HCT116 (cell line): ENCODE measurements at regions not wholly inside any gene's neighbourhood (a gene's known extent, or its start where the extent isn't known, plus 50 kb on each side); places are given as distances from the start of the nearest gene placed in this dataset.

Experiments
- ATAC-seq: fragments of 200-7000 bp; cut with Tn5 transposase; 2 replicates; pipeline ENCODE4 v1.9.1; 2020; ENCODE audit warnings: mild to moderate bottlenecking, moderate library complexity
- BruUV-seq: library from RNA; stranded (reverse); fragments of 400-500 nt; replicated peaks from 2 replicates; lab custom pipeline; 2021; lab: Mats Ljungman, UMichigan
- CTCF ChIA-PET: fragments of 300-600 bp; sonication (Branson Sonifier 250); formaldehyde crosslinking; loops from one replicate; lab custom pipeline; 2021; ENCODE audit warnings: antibody characterized with exemption; lab: Charles Lee
- POLR2A ChIA-PET: fragments of 300-600, 350-600 bp; sonication (Branson Sonifier 250); formaldehyde crosslinking; loops from one replicate; lab custom pipeline; 2021; ENCODE audit warnings: antibody characterized with exemption; lab: Charles Lee
- RAD21 ChIA-PET, 2 experiments: fragments of 300-600 bp; sonication (Branson Sonifier 250); formaldehyde crosslinking; loops; one replicate each; lab custom pipeline; 2023; ENCODE audit warnings: low total read pairs in 2 of 2; ENCODE audit not compliant: uncharacterized antibody in 2 of 2, unreplicated experiment in 2 of 2, low non-redundant PET in 1 of 2; lab: Charles Lee
- DNase-seq: peaks from one replicate; pipeline ENCODE4 v3.0.0-alpha.2; 2010; ENCODE audit warnings: low read depth, low spot score
- H2AFZ ChIP-seq: fragments of 200-600 bp; shearing (Covaris generic), sonication (generic); 2 replicates; pipeline ENCODE4 v1.6.1; 2017; ENCODE audit warnings: low read depth, mixed run types, mixed read lengths, antibody characterized with exemption, low read length; ENCODE audit not compliant: poor library complexity, severe bottlenecking
- H3K27ac ChIP-seq: 2 replicates; pipeline ENCODE4 v1.5.1; 2012; ENCODE audit warnings: low read depth, low read length
- H3K27me3 ChIP-seq: fragments of 200-600 bp; sonication (generic); 2 replicates; pipeline ENCODE4 v1.6.1; 2016; ENCODE audit warnings: mixed run types, low read length, mixed read lengths; ENCODE audit not compliant: insufficient read depth
- H3K36me3 ChIP-seq, 2 experiments: fragments of 200-500 bp in 1 of 2; fragments of 200-600 bp in 1 of 2; sonication (Bioruptor generic) in 1 of 2; sonication (generic) in 1 of 2; 2 replicates each; pipeline versions ENCODE4 v1.5.1 to v1.6.1; 2014 to 2016; ENCODE audit warnings: low read length in 2 of 2, inconsistent platforms in 1 of 2, mixed read lengths in 1 of 2, mixed run types in 1 of 2; ENCODE audit not compliant: insufficient read depth in 2 of 2, control insufficient read depth in 1 of 2
- H3K4me1 ChIP-seq, 2 experiments: fragments of 200-600 bp in 1 of 2; sonication (generic) in 1 of 2; 2 replicates each; pipeline versions ENCODE4 v1.5.1 to v1.6.1; 2012 to 2017; ENCODE audit warnings: low read length in 2 of 2, inconsistent platforms in 1 of 2, mild to moderate bottlenecking in 1 of 2, mixed read lengths in 1 of 2, mixed run types in 1 of 2, moderate library complexity in 1 of 2; ENCODE audit not compliant: insufficient read depth in 2 of 2, control insufficient read depth in 1 of 2
- H3K4me2 ChIP-seq: fragments of 200-600 bp; sonication (generic); 2 replicates; pipeline ENCODE4 v1.6.1; 2017; ENCODE audit warnings: mixed run types, low read length, mixed read lengths
- H3K4me3 ChIP-seq, 2 experiments: fragments of 200-600 bp in 1 of 2; sonication (generic) in 1 of 2; replicated peaks in 1 of 2; 2 replicates each; pipeline ENCODE4 v1.5.1; 2011 to 2016; ENCODE audit warnings: low read length in 2 of 2, control low read depth in 1 of 2, low read depth in 1 of 2, mild to moderate bottlenecking in 1 of 2, mixed read lengths in 1 of 2, mixed run types in 1 of 2
- H3K79me2 ChIP-seq: fragments of 200-600 bp; sonication (generic); 2 replicates; pipeline ENCODE4 v1.6.1; 2017; ENCODE audit warnings: mild to moderate bottlenecking, mixed run types, low read length, moderate library complexity, mixed read lengths; ENCODE audit not compliant: insufficient read depth
- H3K9ac ChIP-seq: fragments of 200-600 bp; sonication (generic); 2 replicates; pipeline ENCODE4 v1.6.1; 2016; ENCODE audit warnings: low read length, mixed read lengths
- H3K9me2 ChIP-seq: fragments of 200-600 bp; sonication (generic), shearing (Covaris generic); 2 replicates; pipeline ENCODE4 v1.6.1; 2017; ENCODE audit warnings: mixed run types, mild to moderate bottlenecking, moderate library complexity; ENCODE audit not compliant: insufficient read depth
- H3K9me3 ChIP-seq, 2 experiments: fragments of 200-500 bp in 1 of 2; fragments of 200-600 bp in 1 of 2; sonication (Bioruptor generic) in 1 of 2; sonication (generic) in 1 of 2; 2 replicates each; pipeline ENCODE4 v1.6.1; 2014 to 2017; ENCODE audit warnings: low read length in 2 of 2, mixed read lengths in 2 of 2, inconsistent platforms in 1 of 2, low read depth in 1 of 2, mild to moderate bottlenecking in 1 of 2, mixed run types in 1 of 2, moderate library complexity in 1 of 2; ENCODE audit not compliant: control insufficient read depth in 1 of 2, insufficient read depth in 1 of 2
- H4K20me1 ChIP-seq: fragments of 200-600 bp; sonication (generic), shearing (Covaris generic); 2 replicates; pipeline ENCODE4 v1.6.1; 2017; ENCODE audit warnings: mixed run types, mild to moderate bottlenecking, moderate library complexity; ENCODE audit not compliant: insufficient read depth
- CEBPB ChIP-seq: IDR thresholded peaks from 2 replicates; pipeline ENCODE4 v1.6.1; 2012; ENCODE audit warnings: low read depth
- EZH2 ChIP-seq: fragments of 200-600 bp; sonication (generic); IDR thresholded peaks from 2 replicates; pipeline ENCODE4 v1.6.1; 2017; ENCODE audit warnings: antibody characterized with exemption, mixed run types
- POLR2A ChIP-seq: IDR thresholded peaks from 2 replicates; pipeline ENCODE4 v1.7.0; 2011; ENCODE audit warnings: borderline replicate concordance; ENCODE audit not compliant: insufficient read depth, insufficient read length; ENCODE audit errors: extremely low read depth
- SIN3A ChIP-seq: IDR thresholded peaks from 2 replicates; pipeline ENCODE4 v1.6.1; 2012; ENCODE audit warnings: low read depth
- SP1 ChIP-seq: IDR thresholded peaks from 2 replicates; pipeline ENCODE4 v1.6.1; 2012; ENCODE audit warnings: low read depth
- SRF ChIP-seq: IDR thresholded peaks from 2 replicates; pipeline ENCODE4 v1.6.1; 2012; ENCODE audit warnings: low read depth
- TCF7L2 ChIP-seq: IDR thresholded peaks from 2 replicates; pipeline ENCODE4 v1.7.0; 2011; ENCODE audit warnings: borderline replicate concordance, inconsistent platforms; ENCODE audit not compliant: insufficient read depth, insufficient read length; ENCODE audit errors: extremely low read depth
- YY1 ChIP-seq: IDR thresholded peaks from 2 replicates; pipeline ENCODE4 v1.6.1; 2011; ENCODE audit warnings: low read length, low read depth, moderate library complexity, mild to moderate bottlenecking; ENCODE audit not compliant: insufficient replicate concordance; ENCODE audit errors: extremely low read depth
- ZFX ChIP-seq: fragments of 450-650 bp; IDR thresholded peaks from 2 replicates; pipeline ENCODE4 v1.6.1; 2017
- intact Hi-C: fragments of 100-400 bp; cut with micrococcal nuclease; formaldehyde crosslinking; loops from 2 replicates; pipeline ENCODE4 v1.10.0; 2022
- TF ChIP-seq, protein P1 (sequence below): IDR thresholded peaks from 2 replicates; pipeline ENCODE4 v1.6.1; 2012
- TF ChIP-seq, protein P2 (sequence below): IDR thresholded peaks from 2 replicates; pipeline ENCODE4 v1.6.1; 2011; ENCODE audit warnings: mild to moderate bottlenecking, low read length, moderate library complexity; ENCODE audit not compliant: insufficient replicate concordance; ENCODE audit errors: extremely low read depth

DNA sequence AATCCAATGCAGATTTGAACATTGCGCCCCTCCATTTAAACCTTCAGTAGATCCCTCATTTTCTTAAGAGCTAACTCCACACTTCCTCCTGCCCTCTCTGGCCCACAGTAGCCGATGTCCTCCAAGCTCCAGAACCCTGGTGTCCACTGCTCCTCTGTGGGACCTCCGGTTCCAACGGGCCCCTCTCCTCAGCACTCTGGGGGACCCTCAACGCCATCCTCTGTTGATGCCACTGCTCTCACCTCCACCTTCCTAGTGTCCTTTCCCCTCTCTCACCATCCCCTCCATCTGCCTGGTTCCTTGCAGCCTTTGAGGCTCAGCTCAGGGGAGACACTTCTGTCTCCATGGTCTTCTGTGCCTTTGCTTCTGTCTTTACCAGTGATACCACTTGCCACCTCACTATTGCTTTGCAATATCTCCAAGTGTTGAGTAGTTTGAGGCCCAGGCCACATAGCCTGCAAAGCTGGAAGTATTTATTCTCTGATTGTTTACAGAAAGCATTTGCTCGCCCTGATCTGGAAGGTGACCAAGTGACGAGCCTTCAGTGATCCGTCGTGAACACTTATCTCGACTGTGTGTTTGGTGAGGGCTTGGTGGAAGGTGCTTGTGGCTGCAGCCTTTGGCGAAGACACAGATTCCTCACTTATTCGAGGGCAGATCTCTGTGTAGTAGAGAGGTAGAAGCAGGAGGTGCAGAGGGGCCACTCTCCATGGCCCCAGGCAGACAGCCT, 104.8 kb upstream of the SHH start:
- Histone ChIP-seq H3K9ac (no peak overlapping the region), H3K9me3 (no peaks in the 10 kb centered on the region), H2AFZ (no peak overlapping the region), H3K4me2 (no peak overlapping the region), H3K4me1 (peaks cover 28 to 41% of the 10 kb centered on the region in 2 experiments), H3K27me3 (no peaks in the 10 kb centered on the region; the same call in 1 of the 2 replicates), H3K4me3 (no peak overlapping the region), H3K9me2 (no peaks in the 10 kb centered on the region), H3K36me3 (no peaks in the 10 kb centered on the region), H3K27ac (no peak overlapping the region), H3K79me2 (no peaks in the 10 kb centered on the region), H4K20me1 (no peaks in the 10 kb centered on the region)
- DNase-seq: no peak
- ChIA-PET POLR2A (no interaction called here), CTCF (no interaction called here), RAD21 (no interaction called here)
- intact Hi-C loops: no loop called here
- no TSS peak for BruUV-seq
- no peak for TF ChIP-seq SIN3A
- TF ChIP-seq ZFX: no peak
- TF ChIP-seq SRF: no peak
- no peak for TF ChIP-seq EZH2
- TF ChIP-seq, protein P1, sequence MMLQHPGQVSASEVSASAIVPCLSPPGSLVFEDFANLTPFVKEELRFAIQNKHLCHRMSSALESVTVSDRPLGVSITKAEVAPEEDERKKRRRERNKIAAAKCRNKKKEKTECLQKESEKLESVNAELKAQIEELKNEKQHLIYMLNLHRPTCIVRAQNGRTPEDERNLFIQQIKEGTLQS: no peak
- no peak for ATAC-seq

GRCh38 chr7:155914341-155914740, 102.1 kb upstream of the SHH start:
- POLR2A ChIA-PET: no interaction called here
- RAD21 ChIA-PET: no interaction called here
- Histone ChIP-seq H3K27ac (no peak overlapping the region), H3K9ac (no peak overlapping the region), H3K4me1 (peaks cover 10 to 20% of the 10 kb centered on the region in 2 experiments), H2AFZ (no peak overlapping the region), H3K36me3 (no peaks in the 10 kb centered on the region), H3K9me2 (no peaks in the 10 kb centered on the region), H3K4me2 (no peak overlapping the region), H3K4me3 (no peak overlapping the region), H3K9me3 (no peaks in the 10 kb centered on the region), H4K20me1 (no peaks in the 10 kb centered on the region), H3K27me3 (no peaks in the 10 kb centered on the region; the same call in 1 of the 2 replicates), H3K79me2 (no peaks in the 10 kb centered on the region)
- CTCF ChIA-PET: no interaction called here
- DNase-seq: no peak
- intact Hi-C loops: no loop called here
- no TSS peak for BruUV-seq
- TF ChIP-seq ZFX (no peak), YY1 (no peak), TCF7L2 (no peak), SP1 (no peak), POLR2A (no peak), CEBPB (no peak)
- TF ChIP-seq, protein P1: no peak
- TF ChIP-seq, protein P2, sequence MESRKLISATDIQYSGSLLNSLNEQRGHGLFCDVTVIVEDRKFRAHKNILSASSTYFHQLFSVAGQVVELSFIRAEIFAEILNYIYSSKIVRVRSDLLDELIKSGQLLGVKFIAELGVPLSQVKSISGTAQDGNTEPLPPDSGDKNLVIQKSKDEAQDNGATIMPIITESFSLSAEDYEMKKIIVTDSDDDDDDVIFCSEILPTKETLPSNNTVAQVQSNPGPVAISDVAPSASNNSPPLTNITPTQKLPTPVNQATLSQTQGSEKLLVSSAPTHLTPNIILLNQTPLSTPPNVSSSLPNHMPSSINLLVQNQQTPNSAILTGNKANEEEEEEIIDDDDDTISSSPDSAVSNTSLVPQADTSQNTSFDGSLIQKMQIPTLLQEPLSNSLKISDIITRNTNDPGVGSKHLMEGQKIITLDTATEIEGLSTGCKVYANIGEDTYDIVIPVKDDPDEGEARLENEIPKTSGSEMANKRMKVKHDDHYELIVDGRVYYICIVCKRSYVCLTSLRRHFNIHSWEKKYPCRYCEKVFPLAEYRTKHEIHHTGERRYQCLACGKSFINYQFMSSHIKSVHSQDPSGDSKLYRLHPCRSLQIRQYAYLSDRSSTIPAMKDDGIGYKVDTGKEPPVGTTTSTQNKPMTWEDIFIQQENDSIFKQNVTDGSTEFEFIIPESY: no peak
- TF ChIP-seq, all 23 proteins: peak for 0
- ATAC-seq: no peak
